ENCODE measurements at regions not wholly inside any gene's neighbourhood (a gene's known extent, or its start where the extent isn't known, plus 50 kb on each side); places are given as distances from the start of the nearest gene placed in this dataset.

- intact Hi-C loops (cut with micrococcal nuclease): no loop called here
- Histone ChIP-seq H3K4me1 (ENCODE audit: insufficient read depth, low read length) (no peaks in the 10 kb centered on the region), H3K36me3 (ENCODE audit: insufficient read depth, low read length) (no peaks in the 10 kb centered on the region), H3K4me3 (ENCODE audit: low read length in 2 of 2) (no peak overlapping the region), H3K27me3 (ENCODE audit: insufficient read depth, low read length) (no peaks in the 10 kb centered on the region), H3K27ac (ENCODE audit: low read depth, low read length) (no peak overlapping the region), H3K9me3 (ENCODE audit: control insufficient read depth in 1 of 2, low read length in 2 of 2) (no peaks in the 10 kb centered on the region)
- Mint-ChIP-seq H3K27ac (no peak overlapping the region), H3K9me3 (no peaks in the 10 kb centered on the region), H3K4me3 (no peak overlapping the region), H3K36me3 (no peaks in the 10 kb centered on the region), H3K27me3 (peaks cover 0 to 3% of the 10 kb centered on the region in 2 donors), H3K4me1 (no peaks in the 10 kb centered on the region)
- ChIA-PET CTCF (ENCODE audit: partially characterized antibody) (no interaction called here), POLR2A (ENCODE audit: partially characterized antibody) (no interaction called here)
- DNase-seq: no peak
Measured at GRCh38 chr5:6046296-6046967, 331.9 kb downstream of the MED10 start.

GRCh38 chr5:6043491-6044310 lies 334.6 kb downstream of the MED10 start:
- intact Hi-C loops (cut with micrococcal nuclease): no loop called here
- H3K4me1 Mint-ChIP-seq: no peaks in the 10 kb centered on the region

GRCh38 chr5:6041977-6042550 lies 336.3 kb downstream of the MED10 start:
- intact Hi-C loops (cut with micrococcal nuclease): no loop called here
- Histone ChIP-seq H3K27me3 (ENCODE audit: insufficient read depth, low read length) (no peaks in the 10 kb centered on the region), H3K36me3 (ENCODE audit: insufficient read depth, low read length) (no peaks in the 10 kb centered on the region), H3K4me3 (ENCODE audit: low read length in 2 of 2) (no peak overlapping the region), H3K4me1 (ENCODE audit: insufficient read depth, low read length) (no peaks in the 10 kb centered on the region), H3K27ac (ENCODE audit: low read depth, low read length) (no peak overlapping the region), H3K9me3 (ENCODE audit: control insufficient read depth in 1 of 2, low read length in 2 of 2) (no peaks in the 10 kb centered on the region)
- ChIA-PET CTCF (ENCODE audit: partially characterized antibody) (no interaction called here), POLR2A (ENCODE audit: partially characterized antibody) (no interaction called here)
- no peak overlapping the region for H3K27ac Mint-ChIP-seq
- peaks cover 0 to 3% of the 10 kb centered on the region in 2 donors for H3K27me3 Mint-ChIP-seq
- no peaks in the 10 kb centered on the region for H3K36me3 Mint-ChIP-seq
- no peak overlapping the region for H3K4me3 Mint-ChIP-seq
- H3K4me1 Mint-ChIP-seq: no peaks in the 10 kb centered on the region
- DNase-seq: no peak
- peaks cover 0 to 2% (median 0%) of the 10 kb centered on the region in 8 donors for H3K9me3 Mint-ChIP-seq

More at GRCh38 chr5:6043491-6044310, 334.6 kb downstream of the MED10 start:
- H3K4me3 ChIP-seq (ENCODE audit: low read length in 2 of 2): no peak overlapping the region
- no peaks in the 10 kb centered on the region for H3K9me3 ChIP-seq (ENCODE audit: control insufficient read depth in 1 of 2, low read length in 2 of 2)
- POLR2A ChIA-PET (ENCODE audit: partially characterized antibody): no interaction called here
- CTCF ChIA-PET (ENCODE audit: partially characterized antibody): no interaction called here
- H3K36me3 ChIP-seq (ENCODE audit: insufficient read depth, low read length): no peaks in the 10 kb centered on the region
- H3K27ac Mint-ChIP-seq: no peak overlapping the region
- H3K9me3 Mint-ChIP-seq: no peaks in the 10 kb centered on the region
- no peak overlapping the region for H3K27ac ChIP-seq (ENCODE audit: low read depth, low read length)
- DNase-seq: no peak
- no peaks in the 10 kb centered on the region for H3K27me3 ChIP-seq (ENCODE audit: insufficient read depth, low read length)
- peaks cover 0 to 3% of the 10 kb centered on the region in 2 donors for H3K27me3 Mint-ChIP-seq
- no peaks in the 10 kb centered on the region for H3K4me1 ChIP-seq (ENCODE audit: insufficient read depth, low read length)
- H3K4me3 Mint-ChIP-seq: no peak overlapping the region
- H3K36me3 Mint-ChIP-seq: no peaks in the 10 kb centered on the region

GRCh38 chr5:6039111-6039510 lies 339.2 kb downstream of the MED10 start:
- CTCF ChIA-PET (ENCODE audit: partially characterized antibody): no interaction called here
- DNase-seq: no peak
- intact Hi-C loops (cut with micrococcal nuclease): no loop called here
- Mint-ChIP-seq H3K4me3 (no peak overlapping the region), H3K27ac (no peak overlapping the region), H3K4me1 (no peaks in the 10 kb centered on the region), H3K9me3 (peaks cover 0 to 6% (median 0%) of the 10 kb centered on the region in 8 donors), H3K27me3 (peaks cover 0 to 3% of the 10 kb centered on the region in 2 donors), H3K36me3 (no peaks in the 10 kb centered on the region)
- Histone ChIP-seq H3K27ac (ENCODE audit: low read depth, low read length) (no peak overlapping the region), H3K27me3 (ENCODE audit: insufficient read depth, low read length) (no peaks in the 10 kb centered on the region), H3K9me3 (ENCODE audit: control insufficient read depth in 1 of 2, low read length in 2 of 2) (no peaks in the 10 kb centered on the region), H3K4me3 (ENCODE audit: low read length in 2 of 2) (no peak overlapping the region), H3K36me3 (ENCODE audit: insufficient read depth, low read length) (no peaks in the 10 kb centered on the region), H3K4me1 (ENCODE audit: insufficient read depth, low read length) (no peaks in the 10 kb centered on the region)
- POLR2A ChIA-PET (ENCODE audit: partially characterized antibody): no interaction called here

- no peak overlapping the region for H3K4me3 ChIP-seq (ENCODE audit: low read length in 2 of 2)
- H3K4me1 ChIP-seq (ENCODE audit: insufficient read depth, low read length): no peaks in the 10 kb centered on the region
- Mint-ChIP-seq H3K27ac (no peak overlapping the region), H3K27me3 (no peaks in the 10 kb centered on the region), H3K4me1 (no peaks in the 10 kb centered on the region), H3K4me3 (no peak overlapping the region), H3K36me3 (no peaks in the 10 kb centered on the region), H3K9me3 (peaks cover 0 to 6% (median 0%) of the 10 kb centered on the region in 8 donors)
- H3K27ac ChIP-seq (ENCODE audit: low read depth, low read length): no peak overlapping the region
- H3K36me3 ChIP-seq (ENCODE audit: insufficient read depth, low read length): no peaks in the 10 kb centered on the region
- intact Hi-C loops (cut with micrococcal nuclease): no loop called here
- H3K27me3 ChIP-seq (ENCODE audit: insufficient read depth, low read length): no peaks in the 10 kb centered on the region
- ChIA-PET POLR2A (ENCODE audit: partially characterized antibody) (no interaction called here), CTCF (ENCODE audit: partially characterized antibody) (no interaction called here)
- H3K9me3 ChIP-seq (ENCODE audit: control insufficient read depth in 1 of 2, low read length in 2 of 2): no peaks in the 10 kb centered on the region
- no peak for DNase-seq
Measured at GRCh38 chr5:6036006-6036405, 342.3 kb downstream of the MED10 start.

- Histone ChIP-seq H3K9me3 (ENCODE audit: control insufficient read depth in 1 of 2, low read length in 2 of 2) (no peaks in the 10 kb centered on the region), H3K36me3 (ENCODE audit: insufficient read depth, low read length) (no peaks in the 10 kb centered on the region), H3K4me3 (ENCODE audit: low read length in 2 of 2) (no peak overlapping the region), H3K27ac (ENCODE audit: low read depth, low read length) (no peak overlapping the region), H3K4me1 (ENCODE audit: insufficient read depth, low read length) (no peaks in the 10 kb centered on the region), H3K27me3 (ENCODE audit: insufficient read depth, low read length) (no peaks in the 10 kb centered on the region)
- POLR2A ChIA-PET (ENCODE audit: partially characterized antibody): no interaction called here
- H3K27ac Mint-ChIP-seq: no peak overlapping the region
- intact Hi-C loops (cut with micrococcal nuclease): no loop called here
- H3K4me3 Mint-ChIP-seq: no peak overlapping the region
- no peaks in the 10 kb centered on the region for H3K27me3 Mint-ChIP-seq
- H3K36me3 Mint-ChIP-seq: no peaks in the 10 kb centered on the region
- DNase-seq: no peak
- CTCF ChIA-PET (ENCODE audit: partially characterized antibody): no interaction called here
- peaks cover 0 to 6% (median 0%) of the 10 kb centered on the region in 8 donors for H3K9me3 Mint-ChIP-seq
- H3K4me1 Mint-ChIP-seq: no peaks in the 10 kb centered on the region
Measured at GRCh38 chr5:6029811-6030271, 348.5 kb downstream of the MED10 start.

- H3K27ac ChIP-seq (ENCODE audit: low read depth, low read length): no peak overlapping the region
- ChIA-PET CTCF (ENCODE audit: partially characterized antibody) (no interaction called here), POLR2A (ENCODE audit: partially characterized antibody) (no interaction called here)
- no peaks in the 10 kb centered on the region for H3K27me3 Mint-ChIP-seq
- DNase-seq: no peak
- H3K36me3 Mint-ChIP-seq: no peaks in the 10 kb centered on the region
- H3K27me3 ChIP-seq (ENCODE audit: insufficient read depth, low read length): no peaks in the 10 kb centered on the region
- H3K36me3 ChIP-seq (ENCODE audit: insufficient read depth, low read length): no peaks in the 10 kb centered on the region
- no peak overlapping the region for H3K4me3 Mint-ChIP-seq
- intact Hi-C loops (cut with micrococcal nuclease): no loop called here
- H3K27ac Mint-ChIP-seq: no peak overlapping the region
- no peak overlapping the region for H3K4me3 ChIP-seq (ENCODE audit: low read length in 2 of 2)
- peaks cover 0 to 4% (median 0%) of the 10 kb centered on the region in 8 donors for H3K9me3 Mint-ChIP-seq
- no peaks in the 10 kb centered on the region for H3K9me3 ChIP-seq (ENCODE audit: control insufficient read depth in 1 of 2, low read length in 2 of 2)
- no peaks in the 10 kb centered on the region for H3K4me1 ChIP-seq (ENCODE audit: insufficient read depth, low read length)
- H3K4me1 Mint-ChIP-seq: no peaks in the 10 kb centered on the region
Measured at GRCh38 chr5:6026766-6027406, 351.5 kb downstream of the MED10 start.

Measured in CD4-positive, alpha-beta memory T cell (primary cell).